Renal cortex interstitium (tissue), 11 donors: ENCODE measurements at regions not wholly inside any gene's neighbourhood (a gene's known extent, or its start where the extent isn't known, plus 50 kb on each side); places are given as distances from the start of the nearest gene placed in this dataset.
"Not testable (repeated sequence)": the region's sequence is repeated elsewhere in the genome, so short reads cannot be mapped to it uniquely, and the experiment has no call there.

Experiments
- DNase-seq, 11 donors: peaks; one replicate each; pipeline ENCODE4 v3.0.0-alpha.2; 2013; ENCODE audit warnings: low read depth in 9 of 11, low spot score in 4 of 11; ENCODE audit errors: extremely low read depth in 1 of 11

DNA sequence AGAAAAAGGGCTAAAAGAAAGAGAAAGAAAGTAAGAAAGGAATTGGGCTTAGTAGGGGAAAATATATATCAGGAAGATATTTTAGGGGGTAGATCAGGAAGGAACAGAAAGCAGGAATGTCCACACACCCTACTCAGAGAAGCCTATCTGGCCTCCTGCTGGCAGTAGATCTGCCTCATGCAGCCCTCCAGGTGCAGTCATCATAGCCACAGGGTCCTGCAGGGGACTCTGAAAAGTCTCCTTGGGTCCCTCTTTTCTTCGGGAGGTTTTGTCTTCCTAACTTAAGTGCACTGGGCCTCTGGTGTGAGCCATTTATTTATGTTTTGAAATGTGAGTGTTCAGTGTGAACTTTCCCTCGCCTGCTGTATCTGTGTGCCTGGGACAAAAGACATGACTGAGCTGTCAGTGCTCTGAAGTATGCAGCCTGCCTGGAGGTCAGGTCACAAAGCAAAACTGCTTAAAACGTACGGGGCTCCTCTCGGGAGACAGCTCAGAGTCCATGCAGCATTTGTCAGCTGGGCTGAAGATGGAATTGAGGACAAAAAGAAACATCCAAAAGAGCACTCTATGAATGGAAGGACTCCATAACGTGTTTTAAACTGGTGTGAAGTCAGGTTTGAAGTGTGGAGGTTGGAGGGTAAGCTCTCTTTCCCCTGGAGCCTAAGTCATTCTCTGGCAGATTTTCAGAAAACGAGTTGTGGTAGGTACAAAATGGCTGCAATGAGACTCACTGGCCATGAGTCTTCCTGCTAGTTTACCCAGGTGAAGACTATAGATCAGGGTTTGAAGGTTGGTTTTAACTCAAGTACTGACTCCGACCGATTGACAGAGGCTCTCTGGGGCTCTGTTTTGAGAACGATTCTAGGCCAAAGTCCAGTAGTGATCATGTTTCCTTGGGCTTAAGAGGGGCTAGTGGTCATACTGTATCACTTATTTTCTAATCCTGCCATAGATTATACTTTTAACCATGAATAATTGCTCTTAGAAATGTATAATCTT, 151.8 kb upstream of the GDNF start:
- DNase-seq, result peak in 4 of 11 donors; percentile 29 to 39 (median 36)

DNA sequence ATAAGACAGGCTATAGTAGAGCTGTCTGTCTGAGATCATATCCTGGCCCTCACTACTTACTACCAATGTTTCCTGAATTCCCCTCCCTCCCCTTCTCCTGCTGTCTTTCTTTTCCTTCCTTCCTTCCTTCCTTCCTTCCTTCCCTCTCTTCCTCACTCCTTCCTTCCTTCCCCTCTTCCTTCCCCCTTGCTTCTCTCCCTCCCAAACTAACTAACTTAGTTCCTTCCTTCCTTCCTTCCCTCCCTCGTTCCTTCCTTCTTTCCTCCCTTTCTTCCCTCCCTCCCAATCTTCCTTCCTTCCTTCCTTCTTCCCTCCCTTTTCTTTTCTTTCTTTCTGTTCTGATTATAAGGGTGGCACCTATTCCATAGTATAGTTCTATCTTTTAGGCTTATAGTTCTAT, 150.0 kb upstream of the GDNF start:
- DNase-seq, result no peak

DNA sequence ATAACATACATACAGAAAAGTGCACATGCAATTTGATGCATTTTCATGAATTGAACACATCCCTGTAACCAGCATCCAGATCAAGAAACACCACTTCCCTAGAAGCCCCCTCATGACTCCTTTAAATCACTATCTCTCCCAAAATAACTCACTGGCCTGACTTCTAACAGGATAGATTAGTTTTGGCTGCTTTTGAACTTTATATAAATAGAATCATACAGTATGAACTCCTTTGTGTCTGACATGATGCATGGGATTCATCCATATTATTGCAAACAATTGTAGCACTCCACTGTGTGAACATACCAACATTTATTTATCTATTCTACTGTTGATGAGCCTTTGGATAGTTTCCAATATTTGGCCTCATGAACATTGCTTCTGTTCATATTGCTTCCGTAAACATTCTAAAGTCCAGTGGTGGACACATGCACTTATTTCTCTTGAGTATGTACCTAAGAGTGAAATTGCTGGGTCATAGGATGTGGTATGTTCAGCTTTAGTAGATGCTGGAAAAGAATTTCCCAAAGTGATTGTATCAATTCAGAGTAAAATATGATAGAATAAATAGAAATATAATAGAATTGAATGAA, 148.7 kb upstream of the GDNF start:
- DNase-seq, result no peak

DNA sequence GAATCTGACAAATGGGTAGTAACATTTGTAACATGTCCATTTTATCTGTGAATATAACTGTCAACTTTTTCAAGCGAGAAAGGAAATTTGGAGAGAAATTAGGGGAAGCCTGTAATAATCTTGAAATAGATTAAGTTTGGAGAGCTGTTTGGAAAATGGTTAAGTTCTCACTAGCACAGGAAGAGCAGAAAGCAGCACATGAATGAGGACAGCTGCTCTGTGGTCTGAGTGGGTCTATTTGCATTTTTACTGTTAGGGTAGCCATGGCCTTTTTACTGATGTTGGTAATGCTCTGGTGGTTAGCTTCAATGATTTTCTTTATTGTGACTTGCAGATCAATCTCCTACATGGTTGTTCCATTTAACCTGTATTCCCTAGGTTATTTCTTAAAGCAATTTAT, 144.5 kb upstream of the GDNF start:
- no peak for DNase-seq

DNA sequence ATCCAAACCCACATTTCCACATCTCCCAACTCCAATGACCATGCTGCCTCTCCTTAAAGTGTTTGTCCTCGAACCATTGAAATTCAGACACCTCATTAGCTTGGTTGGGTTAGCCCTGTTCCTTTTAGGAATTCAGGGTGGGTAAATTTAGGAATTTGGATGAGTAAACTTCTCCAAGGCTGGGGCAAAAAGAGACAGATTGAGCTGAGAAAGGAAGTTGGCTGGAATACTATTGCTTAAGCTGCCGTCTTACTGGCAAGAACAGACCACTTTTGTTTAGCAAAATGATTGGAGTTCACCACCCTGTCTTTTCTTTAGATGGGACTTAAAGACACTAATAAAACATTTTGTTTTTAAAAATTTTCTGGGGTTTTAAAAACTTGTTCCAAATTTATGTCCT, 143.6 kb upstream of the GDNF start:
- DNase-seq, result no peak

DNA sequence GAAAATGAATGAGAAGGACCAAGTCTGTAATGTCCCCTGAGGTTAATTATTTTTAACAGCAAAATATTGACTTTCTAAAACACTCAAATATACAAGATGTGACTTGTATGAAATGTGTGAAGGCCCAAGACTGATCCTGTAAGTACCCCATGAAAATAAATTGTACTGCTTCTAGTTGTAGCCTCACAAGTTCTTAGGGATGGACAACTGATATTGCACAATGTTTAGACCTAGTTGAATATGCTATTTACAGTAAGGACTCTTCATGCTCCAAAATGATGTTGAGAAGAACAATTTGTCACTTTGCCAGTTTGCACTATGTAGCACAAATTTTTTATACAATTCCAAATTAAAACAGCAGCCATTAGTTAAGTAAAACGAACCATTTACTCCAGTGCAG, 139.7 kb upstream of the GDNF start:
- DNase-seq, result no peak

DNA sequence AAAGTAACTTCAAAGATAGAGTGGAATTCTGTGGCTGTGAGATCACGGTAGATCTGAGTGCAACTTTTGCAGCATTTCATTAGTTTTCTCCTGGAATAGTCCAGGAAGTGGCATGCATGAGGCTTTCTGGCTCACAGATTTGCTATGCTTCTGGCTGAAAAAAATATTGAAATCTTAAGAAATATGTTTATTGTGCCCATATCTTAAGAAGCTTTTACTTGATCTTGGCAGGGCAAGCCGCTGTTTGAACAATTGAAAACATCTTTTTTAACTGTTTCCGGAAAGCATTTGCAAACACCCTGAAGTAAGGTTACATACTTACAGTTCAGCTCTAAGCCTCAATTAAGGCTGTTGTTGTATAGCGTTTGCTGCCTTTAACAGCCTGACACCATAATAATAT, 135.7 kb upstream of the GDNF start:
- DNase-seq, result no peak

DNA sequence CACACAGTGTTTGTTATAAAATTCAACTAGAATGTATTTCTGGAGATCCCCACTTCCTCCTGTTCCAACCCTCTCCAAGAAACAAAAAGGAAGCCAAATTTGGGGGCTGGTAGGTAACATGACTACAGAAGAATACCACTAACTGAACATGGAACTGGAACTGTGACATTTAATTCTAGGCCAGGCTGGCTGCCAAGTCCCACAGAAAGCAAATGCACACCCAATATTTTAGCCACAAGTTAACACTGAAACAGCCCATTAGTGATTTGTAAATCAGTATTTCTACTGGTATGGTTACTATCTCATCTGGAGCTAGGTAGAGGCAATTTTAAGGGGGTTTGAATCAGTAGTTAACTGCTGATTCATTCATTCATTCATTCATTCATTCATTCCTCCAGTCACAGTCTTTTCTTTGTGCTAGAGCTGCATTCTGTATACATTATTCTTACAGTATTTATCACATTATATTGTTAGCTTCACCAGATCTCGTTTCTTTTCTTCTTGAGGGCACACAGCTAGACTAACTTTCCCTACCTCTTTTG, 131.7 kb upstream of the GDNF start:
- no peak for DNase-seq

DNA sequence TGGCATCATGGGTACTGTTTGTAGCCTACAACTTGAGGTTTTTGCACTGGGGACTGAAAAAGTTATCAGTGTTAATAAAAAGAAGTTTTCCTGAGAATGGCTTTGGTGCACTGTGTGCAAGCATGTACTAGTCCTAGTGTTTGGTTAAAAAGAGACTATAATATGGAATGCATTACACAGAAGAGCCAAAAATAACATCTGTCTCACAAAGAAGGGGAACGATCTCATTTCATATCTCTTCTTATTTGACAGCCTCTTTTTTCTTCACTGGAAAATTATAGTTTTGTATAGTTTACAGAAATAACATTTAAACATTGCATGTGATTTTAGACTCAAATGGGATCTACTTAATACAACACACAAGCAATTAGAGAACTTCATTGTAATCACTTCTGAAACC, 127.0 kb upstream of the GDNF start:
- no peak for DNase-seq

DNA sequence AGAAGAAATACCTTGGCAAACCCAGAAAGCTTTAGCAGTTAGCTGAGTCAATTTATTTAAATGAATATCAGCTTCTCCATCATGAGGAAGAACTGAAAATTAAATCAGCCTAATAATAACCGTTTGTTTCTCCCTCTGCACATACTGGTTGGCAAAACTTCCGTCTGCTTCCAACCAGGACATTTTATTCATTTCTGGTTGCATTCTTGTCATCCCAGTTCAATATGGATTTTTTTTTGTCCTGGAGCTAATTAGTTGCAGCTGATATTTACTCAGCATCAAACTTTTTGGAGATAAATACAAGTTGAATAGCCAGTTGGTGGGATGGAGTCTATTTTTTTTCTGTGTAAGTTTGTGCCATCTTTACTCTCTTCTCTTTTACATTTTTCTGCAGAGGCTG, 126.5 kb upstream of the GDNF start:
- no peak for DNase-seq

DNA sequence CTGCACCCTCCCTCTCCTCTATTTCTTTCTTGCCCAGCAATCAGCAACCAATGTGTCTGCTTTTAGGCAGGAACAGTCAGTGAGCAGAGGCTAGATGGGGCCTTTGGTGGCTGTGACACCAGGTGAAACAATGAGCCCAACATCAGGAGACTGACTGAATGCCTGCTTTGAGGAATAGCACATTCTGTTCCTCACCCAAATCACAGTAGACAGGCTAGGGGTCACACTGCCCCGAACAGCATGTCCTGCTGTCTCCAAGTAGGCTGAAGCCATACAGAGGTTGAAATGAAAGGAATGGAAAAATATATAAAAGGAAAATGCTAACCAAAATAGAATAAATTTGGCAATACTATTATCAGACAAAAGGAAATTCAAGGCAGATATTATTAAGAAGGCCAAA, 122.5 kb upstream of the GDNF start:
- DNase-seq, result no peak

DNA sequence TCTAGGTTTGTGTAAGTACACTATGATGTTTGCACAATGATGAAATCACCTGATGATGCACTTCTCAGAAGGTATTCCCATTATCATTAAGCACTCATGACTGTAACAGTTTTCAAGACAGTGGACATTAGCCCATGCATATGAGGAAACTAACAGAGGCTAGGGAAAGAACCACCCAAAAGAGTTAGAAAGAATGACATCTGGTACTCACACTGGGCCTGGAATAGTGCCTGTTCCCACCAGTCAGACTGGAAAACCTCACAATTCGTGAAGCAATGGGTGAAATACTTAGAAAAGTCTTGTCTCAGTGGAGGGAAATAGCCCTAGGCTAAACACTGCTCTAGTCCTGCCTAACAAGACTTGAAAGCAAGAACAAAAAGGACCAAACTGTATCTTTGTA, 117.4 kb upstream of the GDNF start:
- no peak for DNase-seq

DNA sequence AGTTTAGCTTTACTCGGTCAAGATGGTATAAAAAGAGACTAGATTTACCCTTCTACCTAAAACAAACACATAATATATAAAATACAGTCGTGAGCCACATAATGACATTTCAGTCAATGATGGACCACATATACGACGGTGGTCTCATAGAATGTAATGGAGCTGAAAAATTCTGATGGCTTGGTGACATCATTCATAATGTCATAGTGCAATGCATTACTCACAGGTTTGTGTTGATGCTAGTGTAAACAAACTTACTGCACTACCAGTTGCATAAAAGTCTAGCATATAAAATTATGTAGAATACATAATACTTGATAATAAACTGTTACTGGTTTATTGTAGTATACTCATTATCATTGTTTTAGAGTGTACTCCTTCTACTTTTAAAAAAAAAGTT, 115.9 kb upstream of the GDNF start:
- DNase-seq, result no peak

DNA sequence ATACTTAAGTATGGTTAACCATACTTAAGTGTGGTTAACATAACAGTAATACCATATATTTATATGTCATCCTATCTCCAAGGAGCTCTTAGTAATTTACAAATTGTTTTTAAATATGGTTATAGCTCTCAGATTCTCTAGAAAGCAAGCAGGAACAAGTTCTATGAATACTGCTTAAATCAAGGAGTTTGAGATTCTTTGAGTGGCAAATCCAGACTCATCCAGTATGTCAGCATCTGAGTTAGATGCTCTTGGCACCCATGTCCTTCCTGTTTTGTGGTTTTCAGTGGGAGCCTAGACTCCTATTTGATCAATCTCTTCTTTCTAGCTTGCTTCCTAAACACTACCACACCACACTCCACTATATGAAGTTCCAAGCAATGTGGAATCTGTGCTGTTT, 114.7 kb upstream of the GDNF start:
- DNase-seq, result no peak

DNA sequence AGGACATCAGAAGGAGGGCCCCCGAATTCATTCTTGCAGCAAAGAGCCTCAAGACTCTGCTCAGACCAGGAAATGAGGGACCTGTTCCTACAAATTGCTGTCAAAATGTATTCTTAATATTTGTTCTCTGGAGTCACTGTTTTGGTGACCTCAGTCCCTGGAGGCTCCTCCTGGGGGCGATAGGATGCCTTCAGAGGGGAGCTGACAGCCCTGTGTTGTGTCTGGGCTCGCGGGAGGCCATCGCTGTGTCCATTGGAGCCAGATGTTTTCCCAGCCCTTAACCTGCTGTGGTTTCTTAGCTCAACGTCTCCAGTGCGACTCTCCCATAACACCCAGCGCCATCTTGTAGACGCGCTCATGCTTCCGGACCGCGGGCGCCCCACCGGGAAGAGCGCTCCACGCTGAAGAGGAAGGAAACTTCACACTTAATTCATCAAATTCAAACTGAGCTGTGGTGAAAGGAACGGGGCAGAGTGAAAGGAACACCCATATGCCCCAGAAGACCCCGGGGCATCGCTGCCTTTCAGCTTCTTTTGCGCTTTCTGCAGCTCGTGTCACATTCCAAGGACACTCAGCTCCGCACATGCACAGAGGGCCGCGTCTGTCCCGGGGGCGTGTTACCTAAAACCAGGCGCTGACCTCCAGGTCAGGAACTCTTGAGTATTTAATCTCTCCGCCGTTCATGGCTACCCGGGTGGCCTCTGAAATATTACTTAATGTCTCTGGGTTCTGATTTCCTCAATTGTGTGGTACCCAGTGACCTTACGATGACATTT, 112.3 kb upstream of the GDNF start:
- DNase-seq, result no peak

DNA sequence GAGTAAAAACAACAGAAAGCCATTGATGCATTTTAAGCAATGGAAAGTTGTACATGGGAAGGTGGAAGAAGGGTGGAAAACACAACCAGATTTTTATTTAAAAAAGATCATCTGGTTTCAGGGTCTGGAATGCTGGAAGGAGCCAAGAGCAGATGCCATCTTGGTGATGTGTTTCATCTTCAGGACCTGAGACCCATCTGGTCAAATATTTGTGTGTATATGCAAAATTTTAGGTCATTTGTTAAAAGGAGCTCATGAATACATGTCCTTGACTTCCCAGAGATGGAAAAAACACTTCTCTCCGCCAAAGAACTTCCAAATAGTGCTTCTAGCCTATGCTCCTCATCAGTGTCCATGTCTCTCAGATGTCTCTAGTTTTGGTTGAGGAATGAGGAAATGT, 110.6 kb upstream of the GDNF start:
- no peak for DNase-seq

DNA sequence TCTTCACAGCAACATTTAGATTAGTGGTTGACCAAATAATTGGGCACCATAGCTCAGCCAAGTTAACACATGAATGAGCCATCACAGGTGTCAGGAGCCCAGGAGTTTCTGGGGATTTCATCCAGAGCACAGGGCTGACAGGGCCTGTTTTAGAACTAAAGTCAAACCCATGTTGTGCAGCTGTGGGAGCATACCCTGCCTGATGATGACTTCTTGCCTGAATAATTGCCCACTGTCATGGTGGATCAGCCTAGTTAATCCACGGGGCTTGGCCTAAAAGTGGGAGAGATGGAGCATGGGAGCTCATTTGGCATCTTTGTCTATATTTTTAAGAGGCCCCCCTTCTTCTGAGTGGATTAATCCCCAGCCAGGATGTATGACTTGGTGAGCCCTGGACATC, 105.6 kb upstream of the GDNF start:
- DNase-seq, result no peak

DNA sequence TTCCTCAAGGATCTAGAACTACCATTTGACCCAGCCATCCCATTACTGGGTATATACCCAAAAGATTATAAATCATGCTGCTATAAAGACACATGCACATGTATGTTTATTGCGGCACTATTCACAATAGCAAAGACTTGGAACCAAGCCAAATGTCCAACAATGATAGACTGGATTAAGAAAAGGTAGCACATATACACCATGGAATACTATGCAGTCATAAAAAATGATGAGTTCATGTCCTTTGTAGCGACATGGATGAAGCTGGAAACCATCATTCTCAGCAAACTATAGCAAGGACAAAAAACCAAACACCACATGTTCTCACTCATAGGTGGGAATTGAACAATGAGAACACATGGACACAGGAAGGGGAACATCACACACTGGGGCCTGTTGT, 103.3 kb upstream of the GDNF start:
- DNase-seq, result not testable (repeated sequence)

DNA sequence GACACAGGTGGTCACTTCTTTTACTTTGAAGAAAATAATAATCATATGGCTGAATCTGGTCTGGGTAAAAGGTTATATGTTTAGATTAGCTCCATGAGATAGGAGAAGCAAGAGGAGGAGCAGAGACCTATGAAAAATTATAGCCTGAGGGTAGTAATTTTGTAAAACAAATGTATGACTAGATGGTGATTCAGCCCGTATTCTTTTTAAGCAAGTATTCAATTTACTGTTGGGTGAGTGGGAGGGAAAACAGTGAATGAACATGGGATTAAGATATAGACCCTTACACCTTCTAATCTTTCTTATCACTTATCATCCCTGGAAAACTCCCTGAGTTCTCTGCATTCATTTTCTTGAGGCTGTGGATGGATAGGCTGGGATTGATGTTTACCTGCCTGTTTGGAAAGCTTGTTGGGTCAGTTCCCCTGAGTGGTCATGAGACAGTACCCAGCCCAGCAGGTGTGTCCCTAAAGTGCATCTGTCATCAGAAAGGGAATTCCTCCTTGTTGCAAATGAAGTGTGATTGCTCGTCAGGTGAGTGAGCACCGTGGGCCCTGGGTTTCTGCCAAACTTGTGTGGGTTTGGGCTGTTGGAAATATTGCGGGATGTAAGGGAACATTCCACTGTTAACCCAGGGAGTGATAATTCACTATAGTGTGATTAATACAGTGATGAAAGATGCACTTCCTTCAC, 101.2 kb upstream of the GDNF start:
- DNase-seq, result no peak
